ENCODE measurements at regions not wholly inside any gene's neighbourhood (a gene's known extent, or its start where the extent isn't known, plus 50 kb on each side); places are given as distances from the start of the nearest gene placed in this dataset.

- TF ChIP-seq POLR2A (IDR thresholded peaks at IDR 0.05), result no peak
- no peak for TF ChIP-seq CTCF (IDR thresholded peaks at IDR 0.05)
These were observed 50.9 kb upstream of the LINC01488 start for GRCh38 chr11:69430566-69430965.

Data from Peyer's patch (tissue), 4 donors.